ENCODE measurements at regions not wholly inside any gene's neighbourhood (a gene's known extent, or its start where the extent isn't known, plus 50 kb on each side); places are given as distances from the start of the nearest gene placed in this dataset.

DNA sequence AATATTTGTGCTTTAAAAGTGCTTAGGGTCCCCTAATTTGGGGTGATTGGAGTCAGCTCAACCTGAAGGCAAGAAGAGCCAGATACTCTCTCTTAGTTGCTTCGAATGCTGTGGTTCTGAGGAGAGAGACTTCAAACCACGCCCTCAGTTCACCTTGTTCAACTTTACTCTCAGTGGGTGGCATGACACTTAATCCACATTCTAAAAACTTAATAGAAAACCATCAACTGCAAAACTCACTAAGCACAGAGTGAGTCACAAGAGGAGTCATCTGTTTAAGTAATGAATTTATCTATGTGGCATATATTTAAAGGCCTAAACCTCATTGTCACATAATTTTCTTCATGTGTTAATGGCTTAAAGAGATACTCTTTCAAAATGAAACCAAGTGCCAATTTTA, 99.5 kb upstream of the SLC4A4 start:
- TF ChIP-seq, protein P1, sequence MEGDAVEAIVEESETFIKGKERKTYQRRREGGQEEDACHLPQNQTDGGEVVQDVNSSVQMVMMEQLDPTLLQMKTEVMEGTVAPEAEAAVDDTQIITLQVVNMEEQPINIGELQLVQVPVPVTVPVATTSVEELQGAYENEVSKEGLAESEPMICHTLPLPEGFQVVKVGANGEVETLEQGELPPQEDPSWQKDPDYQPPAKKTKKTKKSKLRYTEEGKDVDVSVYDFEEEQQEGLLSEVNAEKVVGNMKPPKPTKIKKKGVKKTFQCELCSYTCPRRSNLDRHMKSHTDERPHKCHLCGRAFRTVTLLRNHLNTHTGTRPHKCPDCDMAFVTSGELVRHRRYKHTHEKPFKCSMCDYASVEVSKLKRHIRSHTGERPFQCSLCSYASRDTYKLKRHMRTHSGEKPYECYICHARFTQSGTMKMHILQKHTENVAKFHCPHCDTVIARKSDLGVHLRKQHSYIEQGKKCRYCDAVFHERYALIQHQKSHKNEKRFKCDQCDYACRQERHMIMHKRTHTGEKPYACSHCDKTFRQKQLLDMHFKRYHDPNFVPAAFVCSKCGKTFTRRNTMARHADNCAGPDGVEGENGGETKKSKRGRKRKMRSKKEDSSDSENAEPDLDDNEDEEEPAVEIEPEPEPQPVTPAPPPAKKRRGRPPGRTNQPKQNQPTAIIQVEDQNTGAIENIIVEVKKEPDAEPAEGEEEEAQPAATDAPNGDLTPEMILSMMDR (IDR thresholded peaks at IDR 0.05): no peak
- TF ChIP-seq POLR2A (IDR thresholded peaks at IDR 0.05): no peak
